HG03469 (cell line): ENCODE measurements at regions not wholly inside any gene's neighbourhood (a gene's known extent, or its start where the extent isn't known, plus 50 kb on each side); places are given as distances from the start of the nearest gene placed in this dataset.

Experiments used
- ATAC-seq: cut with Tn5 transposase; IDR thresholded peaks from one replicate; pipeline ENCODE4 v1.9.1; 2021; ENCODE audit warnings: mild to moderate bottlenecking, moderate library complexity, moderate number of reproducible peaks; ENCODE audit not compliant: unreplicated experiment

- ATAC-seq = no peak
Observed at GRCh38 chr10:110432814-110433565, 64.7 kb upstream of the DUSP5 start.

- no peak for ATAC-seq
Observed at GRCh38 chr10:110433740-110434139, 64.0 kb upstream of the DUSP5 start.

DNA sequence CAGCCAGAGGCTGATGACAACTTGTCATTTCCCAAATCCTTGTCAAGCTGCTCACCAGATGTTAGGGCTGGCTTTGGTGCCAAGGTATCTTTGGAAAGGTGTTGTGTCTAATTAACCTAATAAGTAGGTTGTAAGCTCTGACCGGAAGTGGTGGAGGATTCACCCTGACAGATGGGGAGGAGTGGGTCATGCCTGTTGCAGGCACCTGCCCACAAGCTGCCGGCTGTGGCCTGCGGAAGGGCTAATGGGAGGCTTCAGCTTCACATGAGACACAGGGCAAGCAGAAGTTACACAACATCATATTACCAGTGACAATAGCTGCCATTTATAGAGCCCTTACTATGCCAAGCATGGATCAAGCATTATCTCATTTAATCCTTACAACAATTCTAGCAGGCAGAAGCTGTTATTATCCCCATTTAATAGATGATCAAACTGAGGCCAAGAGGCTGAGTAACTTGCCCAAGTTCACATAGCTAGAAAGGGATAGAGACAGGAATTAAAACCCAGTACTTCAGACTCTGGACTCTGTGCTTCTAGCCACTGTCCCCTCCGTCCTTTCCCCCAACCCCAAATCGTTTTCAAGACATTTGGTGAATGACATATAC, 63.1 kb upstream of the DUSP5 start:
- no peak for ATAC-seq

DNA sequence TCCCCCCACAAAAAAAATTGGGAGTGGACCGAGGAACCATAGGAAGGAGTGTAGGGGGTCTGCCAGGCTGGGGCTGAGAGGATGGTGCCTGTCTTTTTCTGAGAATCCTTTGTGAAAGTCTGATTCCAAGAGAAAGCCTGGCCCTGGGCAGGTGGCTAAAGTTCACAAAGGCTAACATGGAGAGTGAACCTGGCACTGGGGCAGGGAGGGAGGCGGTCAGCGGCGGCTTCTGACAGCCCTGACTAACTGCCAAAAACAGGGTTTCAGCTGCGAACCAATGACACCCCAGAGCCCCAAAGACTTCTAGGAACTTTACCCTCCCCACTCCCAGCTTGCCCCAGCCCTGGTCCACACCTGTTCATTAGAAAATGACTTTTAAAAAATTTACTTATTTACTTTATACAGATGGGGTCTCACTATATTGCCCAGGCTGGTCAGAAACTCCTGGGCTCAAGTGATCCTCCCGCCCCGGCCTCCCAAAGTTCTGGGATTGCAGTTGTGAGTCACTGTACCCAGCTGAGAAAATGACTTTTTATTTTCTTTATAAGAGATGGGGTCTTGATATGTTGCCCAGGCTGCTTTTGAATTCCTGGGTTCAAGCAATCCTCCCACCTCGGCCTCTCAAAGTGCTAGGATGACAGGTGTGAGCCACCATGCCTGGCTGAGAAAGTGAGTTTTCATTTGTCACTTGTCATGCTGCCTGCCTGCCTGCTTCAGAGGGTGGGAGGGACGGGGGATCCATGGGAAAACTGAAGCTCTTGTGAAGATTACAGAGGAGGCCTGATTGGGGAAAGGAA, 61.0 kb upstream of the DUSP5 start:
- ATAC-seq = no peak

DNA sequence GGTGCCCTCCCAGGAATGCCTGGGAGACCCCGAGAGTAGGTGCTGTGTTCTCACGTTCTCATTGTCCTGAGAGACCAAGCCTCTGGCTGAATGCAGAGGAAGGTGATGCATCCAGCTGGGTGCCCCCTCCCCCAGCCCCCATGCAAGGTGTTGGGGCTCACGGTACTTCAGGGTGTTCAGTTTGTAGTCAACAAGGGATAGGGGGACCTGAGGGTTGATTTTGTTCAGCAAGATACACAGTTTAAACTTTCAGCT, 60.4 kb upstream of the DUSP5 start:
- no peak for ATAC-seq

DNA sequence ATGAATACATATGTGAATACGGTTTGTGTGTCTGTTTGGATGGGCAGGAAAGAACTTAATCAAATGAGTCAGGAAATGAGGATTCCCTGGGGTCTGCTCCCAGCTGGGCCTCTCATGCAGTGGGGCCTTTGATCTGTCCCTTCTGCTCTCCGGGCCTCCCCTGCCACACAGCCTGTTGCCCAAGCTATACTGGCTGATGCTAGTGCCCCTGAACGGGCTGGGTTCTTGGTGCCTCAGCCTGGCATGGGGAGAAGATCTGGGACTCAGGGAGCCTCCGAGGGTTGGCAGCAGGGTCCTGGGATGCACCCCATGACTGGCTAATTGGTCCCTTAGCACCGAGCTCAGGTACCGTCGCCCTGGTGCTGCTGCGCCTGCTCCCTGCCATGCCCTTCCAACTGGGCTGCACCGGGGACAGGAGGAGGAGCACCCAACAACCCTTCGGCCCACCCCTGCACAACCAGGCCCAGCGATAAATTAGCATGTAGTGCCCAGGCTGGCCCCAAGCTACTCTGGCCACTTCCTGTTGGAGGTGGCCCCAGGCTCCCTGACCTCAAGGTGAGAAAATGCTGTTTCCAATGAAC, 59.9 kb upstream of the DUSP5 start:
- ATAC-seq = no peak

- ATAC-seq = no peak
Observed at GRCh38 chr10:110442746-110443145, 55.0 kb upstream of the DUSP5 start.

DNA sequence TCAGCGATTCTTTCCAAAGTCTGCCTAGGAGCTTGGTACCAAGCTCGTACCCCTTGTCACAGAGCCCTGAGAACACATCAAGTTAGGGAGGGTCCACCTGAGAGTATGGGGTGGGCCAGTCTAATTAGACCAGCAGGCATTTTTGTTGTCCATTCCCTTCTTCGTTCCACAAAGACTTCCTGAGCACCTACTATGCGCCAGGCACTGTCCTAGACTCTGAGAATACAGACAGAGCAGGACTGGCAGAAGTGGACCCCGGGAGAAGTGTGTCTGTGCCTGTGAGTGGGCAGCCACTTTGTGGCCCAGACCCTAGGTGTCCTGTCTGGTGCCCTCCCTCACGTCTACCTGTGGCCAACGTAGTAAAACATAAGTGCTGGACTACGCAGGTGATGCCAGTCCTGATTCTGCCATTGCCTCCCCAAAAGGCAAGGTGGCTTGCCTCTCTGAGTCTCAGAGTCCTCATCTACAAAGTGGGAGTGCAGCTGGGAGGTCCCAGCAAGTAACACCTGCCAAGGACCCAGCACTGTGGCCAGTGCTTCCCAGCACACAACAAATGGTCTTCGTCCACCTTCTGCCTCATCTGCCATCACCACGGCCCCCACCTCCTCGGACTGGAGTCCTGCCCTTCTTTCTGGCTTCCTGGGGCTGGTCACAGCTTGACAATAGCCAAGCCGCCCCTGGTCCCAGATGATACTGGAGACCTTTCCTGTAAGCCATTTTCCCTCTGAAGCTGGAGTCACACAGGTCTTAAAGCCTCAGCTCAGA, 54.3 kb upstream of the DUSP5 start:
- ATAC-seq = no peak

- no peak for ATAC-seq
Observed at GRCh38 chr10:110444004-110444337, 53.7 kb upstream of the DUSP5 start.

DNA sequence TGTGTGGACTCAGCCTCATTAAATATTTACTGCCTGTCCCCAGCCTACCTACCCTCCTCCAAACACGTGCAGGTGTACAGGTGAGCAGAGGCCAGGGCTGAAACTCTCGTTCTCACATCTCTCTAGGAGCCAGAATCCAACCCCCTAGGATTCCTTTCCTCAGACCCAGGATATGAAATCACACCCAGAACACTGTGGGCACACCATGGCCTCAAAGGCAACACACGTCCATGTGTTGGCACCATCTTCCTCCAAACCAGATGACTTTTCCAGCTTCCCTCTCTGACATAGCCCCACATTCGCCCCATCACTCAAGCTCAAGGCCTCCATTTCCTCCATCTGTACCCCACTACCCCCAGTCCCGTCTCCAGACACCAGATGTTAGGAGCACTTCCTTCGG, 51.8 kb upstream of the DUSP5 start:
- no peak for ATAC-seq

- no peak for ATAC-seq
Observed at GRCh38 chr10:110446277-110446676, 51.4 kb upstream of the DUSP5 start.

DNA sequence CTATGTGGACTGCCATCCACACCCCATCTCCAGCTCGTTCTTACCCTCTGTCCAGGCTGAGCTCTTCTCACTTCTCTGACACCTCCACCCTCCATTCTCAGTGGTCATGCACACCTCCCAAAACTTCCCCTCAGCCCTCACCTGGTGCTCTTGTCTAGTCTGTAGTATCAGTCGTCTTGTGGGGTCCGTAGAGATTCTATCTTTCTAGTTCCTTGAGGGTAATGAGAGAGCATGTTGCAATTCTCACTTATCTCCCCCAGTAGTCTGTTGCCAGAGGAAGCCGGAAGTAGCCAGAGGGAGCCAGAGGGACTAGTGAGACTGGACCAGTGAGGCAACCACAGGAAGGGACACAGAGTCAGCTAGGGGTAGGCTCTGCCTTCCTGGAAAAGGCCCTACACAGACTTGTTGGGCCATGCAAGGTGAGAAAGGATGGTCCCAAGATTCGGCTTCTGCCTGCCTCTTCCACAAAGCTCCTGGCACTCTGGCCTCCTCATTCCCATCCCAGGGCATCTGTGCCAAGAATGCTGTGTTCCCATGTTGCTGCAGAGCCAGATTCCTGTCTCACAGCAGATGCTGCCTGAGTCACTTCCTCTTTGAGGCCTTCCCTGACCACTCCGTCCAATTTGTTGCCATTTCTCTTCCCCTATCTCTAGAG, 50.6 kb upstream of the DUSP5 start:
- ATAC-seq = no peak

- ATAC-seq = no peak
Observed at GRCh38 chr10:110447886-110448285, 49.8 kb upstream of the DUSP5 start.
